GM18867 (cell line): ENCODE measurements at regions not wholly inside any gene's neighbourhood (a gene's known extent, or its start where the extent isn't known, plus 50 kb on each side); places are given as distances from the start of the nearest gene placed in this dataset.

Source experiments
- ATAC-seq: cut with Tn5 transposase; IDR thresholded peaks from one replicate; pipeline ENCODE4 v1.9.1; 2021; ENCODE audit warnings: mild to moderate bottlenecking, moderate library complexity; ENCODE audit not compliant: unreplicated experiment

DNA sequence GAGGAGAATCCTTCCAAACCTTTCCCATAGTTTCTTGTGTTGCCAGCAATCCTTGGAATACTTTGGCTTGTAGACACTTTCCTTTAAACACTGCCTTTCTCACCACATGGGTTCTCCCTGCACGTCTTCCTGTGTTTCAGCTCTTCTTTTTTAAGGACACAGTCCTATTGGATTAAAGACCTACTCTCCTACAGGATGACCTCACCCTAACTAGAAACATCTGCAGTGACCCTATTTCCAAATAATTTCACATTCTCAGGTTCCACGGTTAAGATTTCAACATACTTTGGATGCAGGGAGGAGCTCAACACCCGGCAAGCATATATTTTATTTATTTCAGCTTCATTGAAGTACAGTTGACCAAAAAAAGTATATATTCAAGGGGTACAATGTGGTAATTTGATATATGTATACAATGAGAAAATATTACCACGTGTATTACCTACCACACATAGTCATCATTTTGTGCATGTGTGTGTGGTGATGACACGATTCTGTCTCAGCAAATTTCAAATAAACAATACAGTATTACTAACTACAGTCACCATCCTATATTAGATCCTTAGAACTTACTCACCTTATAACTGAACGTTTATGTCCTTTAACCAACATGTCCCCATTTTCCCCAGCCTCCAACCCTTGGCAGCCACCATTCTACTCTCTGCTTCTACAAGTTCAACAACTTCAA lies 745.0 kb downstream of the CBLN2 start:
- ATAC-seq = no peak

DNA sequence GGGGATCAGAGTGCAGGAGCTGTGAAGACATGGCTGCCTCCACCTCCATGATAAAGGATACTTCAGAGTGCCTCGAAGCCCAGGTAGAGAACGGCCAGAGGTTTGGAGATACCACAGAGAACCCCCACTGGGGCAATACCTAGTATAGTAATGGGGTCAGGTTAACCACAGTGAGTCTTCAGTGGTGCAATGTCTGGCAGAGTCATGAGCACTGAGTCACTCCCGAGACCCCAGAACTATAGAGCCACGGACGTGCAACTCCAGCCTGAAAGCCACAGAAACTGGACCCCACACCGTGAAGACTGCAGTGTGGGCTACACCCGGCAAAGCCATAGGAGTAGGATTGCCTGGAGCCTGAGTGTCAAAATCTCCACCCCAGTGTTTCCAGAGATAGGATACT lies 746.6 kb downstream of the CBLN2 start:
- no peak for ATAC-seq

DNA sequence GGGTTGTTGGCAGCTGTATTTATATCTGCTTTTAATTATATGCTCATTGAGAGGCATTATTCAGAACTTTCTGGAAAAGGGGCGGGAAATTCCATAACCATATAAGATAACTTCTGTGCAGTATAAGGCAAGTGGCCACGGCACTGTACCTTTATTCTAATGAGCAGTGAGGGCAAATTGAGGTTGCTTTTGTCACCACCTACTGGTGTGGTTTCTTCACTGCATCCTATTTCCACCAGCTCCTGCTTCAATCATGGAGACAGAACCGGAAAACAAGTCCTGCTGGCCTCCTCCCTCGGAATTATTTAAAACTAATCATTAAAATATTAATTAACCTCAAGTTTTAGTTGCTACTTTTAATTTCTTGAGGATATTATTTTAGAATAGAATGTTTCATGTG lies 759.4 kb downstream of the CBLN2 start:
- peak; percentile 69 for ATAC-seq

DNA sequence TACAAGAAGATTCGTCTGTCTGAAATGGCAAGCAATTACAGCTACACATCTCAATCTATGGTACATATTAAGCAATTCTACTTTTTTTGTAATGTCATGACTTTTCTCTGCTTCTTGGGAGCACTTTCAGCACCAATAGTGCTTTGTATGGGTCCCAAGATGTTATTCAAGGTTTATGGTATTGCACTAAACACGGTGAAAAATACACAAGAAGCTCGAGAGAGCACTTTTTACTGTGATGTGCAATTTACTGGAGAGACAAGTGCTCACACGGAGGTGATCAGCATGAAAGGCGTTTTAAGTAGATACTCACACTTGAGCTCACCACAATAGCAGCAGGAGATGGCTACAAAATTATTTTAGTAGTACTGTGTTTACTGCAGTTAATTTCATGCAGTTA lies 783.6 kb downstream of the CBLN2 start:
- ATAC-seq = no peak

DNA sequence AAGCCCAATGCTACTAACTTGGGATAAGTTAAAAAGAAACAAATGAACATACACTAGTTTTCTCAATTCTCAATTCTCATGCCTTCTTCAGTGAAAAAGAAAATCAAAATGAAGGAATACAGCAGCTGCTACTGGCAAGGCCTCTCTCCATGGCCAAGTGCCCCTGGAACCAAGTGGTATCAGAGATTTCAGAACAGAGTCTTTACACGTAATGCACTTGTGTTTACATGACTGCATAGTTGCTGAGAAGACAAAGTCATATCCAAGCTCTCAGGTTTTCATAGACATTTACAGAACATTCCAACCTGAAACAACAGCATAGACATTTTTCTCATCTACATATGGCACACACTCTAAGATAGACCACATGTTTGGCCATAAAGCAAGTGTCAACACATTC lies 789.9 kb downstream of the CBLN2 start:
- no peak for ATAC-seq

DNA sequence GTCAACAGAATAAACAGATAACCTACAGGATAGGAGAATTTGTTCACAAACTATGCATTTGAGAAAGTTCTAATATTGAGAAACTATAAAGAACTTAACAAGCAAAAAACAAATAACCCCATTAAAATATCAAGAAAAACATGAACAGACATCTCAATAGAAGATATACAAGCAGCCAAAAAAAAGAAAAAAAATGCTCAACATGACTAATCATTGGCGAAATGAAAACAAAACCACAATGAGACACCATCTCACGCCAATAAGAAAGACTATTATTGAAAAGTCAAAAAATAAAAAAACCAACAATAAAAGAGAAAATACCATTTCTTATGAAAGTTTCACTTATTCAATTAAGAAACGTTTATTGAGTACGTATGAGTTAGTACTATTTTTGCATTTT lies 800.5 kb downstream of the CBLN2 start:
- no peak for ATAC-seq

DNA sequence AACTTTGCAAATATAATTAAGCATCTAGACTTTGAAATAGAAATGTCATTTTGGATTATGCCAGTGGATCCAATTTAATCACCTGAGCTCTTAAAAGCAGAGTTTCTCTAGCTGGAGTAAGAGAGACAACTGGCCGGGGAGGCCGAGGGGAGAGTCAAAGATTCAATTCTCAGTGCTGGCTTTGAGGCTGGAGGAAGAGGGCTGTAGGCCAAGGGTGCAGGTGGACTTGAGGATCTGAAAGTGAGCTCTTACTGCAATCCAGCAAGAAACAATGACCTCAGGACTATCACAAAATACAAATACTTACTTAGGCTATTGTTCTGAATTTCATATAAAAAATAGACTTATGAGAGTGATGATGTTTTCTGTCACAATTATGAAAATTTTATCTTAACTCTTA lies 814.5 kb downstream of the CBLN2 start:
- no peak for ATAC-seq

DNA sequence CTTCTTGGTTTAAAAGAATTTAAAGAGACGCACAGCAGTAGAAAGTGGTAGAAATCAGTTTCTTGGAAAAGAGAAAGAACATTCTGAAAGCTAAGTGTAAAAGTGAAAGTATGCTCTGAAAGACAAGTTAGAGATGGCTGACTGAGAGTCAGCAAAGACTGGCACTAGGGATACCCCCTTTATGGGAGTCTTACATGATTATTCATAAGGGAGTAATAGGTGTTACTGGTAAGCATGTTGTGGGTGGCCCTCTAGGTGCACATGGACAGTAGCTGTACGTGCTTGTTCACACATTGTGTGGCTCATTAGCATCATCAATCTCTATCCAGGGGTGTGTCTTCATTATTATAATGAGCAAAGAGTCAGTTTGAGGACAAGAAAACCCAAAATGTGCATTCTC lies 816.2 kb downstream of the CBLN2 start:
- no peak for ATAC-seq

DNA sequence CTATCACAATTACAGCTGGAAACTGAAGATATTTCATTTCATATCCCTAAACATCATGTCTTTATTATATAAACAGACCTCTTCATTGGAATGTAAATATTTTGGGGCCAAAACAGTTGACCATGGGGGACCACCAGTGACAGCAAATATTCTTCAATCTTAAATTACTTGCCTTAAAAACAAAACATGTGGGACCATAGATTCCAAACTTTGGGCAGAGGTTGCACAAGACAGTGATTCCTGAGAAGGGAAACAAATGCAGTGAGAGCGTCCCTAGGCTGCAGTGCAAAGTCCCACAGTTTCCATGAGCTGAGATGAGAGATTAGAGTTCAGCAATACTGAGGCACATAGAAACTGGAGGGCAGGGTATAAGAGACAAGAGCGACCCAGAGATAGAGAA lies 818.9 kb downstream of the CBLN2 start:
- ATAC-seq = no peak

DNA sequence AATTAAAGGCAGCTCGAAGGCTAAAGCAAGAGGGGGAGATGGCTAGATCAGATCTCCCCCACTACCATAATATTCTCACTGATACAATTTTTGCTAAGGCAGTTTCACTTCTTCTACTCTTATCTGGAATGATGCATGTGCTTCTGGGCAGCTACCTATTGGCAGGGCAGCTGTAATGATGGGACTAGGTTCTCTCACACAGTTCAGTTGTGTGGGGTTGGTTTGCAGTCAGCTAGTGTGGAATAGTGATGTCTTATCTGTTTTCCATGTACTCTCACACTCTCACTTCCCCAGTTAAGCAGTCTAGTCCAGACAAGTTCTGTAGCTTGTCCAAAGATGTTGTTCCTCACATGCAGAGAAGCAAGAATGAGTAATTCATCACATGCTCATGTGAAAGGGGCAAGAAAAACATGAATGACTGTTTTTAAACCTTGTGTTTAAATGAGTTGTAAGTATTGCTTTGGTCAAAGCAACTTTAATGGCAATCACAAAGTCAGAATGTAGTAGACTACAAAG lies 836.1 kb downstream of the CBLN2 start:
- no peak for ATAC-seq

DNA sequence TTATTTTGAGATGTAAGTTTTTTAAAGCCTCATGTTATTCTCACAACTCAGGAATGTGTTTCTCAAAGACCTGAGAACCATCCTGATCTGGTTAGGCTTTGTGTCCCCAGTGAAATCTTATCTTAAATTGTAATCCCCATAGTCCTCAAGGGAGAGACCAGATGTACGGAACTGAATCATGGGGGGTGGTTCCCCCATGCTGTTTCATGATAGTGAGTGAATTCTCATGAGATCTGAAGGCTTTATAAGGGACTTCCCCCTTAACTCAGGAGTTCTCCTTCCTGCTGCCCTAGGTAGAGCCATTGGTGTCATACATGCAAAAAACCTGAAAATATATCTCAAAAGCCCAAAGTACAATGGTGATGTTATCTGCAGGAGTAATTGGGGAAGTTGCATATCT lies 836.7 kb downstream of the CBLN2 start:
- no peak for ATAC-seq

DNA sequence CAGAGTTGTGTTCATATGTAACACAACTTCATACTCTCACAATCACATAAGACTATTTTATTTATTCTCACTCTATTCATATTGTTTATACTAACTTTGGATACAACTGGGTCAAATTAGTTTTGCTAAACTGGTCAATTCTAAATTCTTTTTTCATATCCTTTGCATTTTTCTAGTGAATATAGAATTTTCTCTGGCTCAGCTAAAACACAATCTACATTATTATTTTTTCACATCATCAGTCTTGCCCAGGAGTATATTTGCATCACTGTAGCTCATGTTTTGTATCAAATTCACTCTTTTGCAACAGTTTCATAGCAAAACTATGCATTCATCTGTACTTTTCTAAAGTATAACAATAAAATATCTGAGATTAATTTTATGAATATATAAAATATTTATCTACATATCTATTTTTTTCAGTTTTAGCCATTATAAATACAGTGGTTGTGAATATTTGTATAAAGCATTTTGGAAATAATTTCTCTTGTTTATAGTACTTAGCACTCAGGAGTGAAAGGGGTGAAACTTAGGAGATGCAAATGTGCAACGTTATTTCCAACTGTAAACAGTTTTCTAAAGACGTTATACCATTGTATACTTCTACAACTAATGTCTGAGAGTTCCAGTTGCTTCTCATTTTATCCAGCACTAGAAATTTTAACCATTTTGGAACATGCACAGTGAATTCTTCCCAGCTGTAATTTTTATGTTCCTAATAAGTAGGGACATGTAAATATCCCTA lies 854.6 kb downstream of the CBLN2 start:
- ATAC-seq = no peak

DNA sequence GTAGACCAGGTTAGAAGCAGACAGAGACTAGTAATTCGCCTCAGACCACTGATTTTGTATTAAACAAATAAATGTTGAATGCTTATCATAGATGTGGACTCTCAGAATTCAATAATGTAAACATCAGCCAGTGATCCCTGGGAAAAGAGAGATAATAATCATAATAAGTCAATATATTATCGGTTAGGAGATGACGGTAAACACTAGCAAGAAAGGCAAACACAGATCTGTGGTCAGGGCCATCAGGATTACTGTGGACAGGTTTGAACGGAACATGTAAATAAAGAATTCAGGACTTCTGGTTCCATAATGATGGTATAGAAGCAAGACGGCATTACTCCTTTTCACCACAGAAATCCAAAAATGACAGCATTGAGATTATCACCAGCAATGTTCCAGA lies 861.6 kb downstream of the CBLN2 start:
- ATAC-seq = no peak

DNA sequence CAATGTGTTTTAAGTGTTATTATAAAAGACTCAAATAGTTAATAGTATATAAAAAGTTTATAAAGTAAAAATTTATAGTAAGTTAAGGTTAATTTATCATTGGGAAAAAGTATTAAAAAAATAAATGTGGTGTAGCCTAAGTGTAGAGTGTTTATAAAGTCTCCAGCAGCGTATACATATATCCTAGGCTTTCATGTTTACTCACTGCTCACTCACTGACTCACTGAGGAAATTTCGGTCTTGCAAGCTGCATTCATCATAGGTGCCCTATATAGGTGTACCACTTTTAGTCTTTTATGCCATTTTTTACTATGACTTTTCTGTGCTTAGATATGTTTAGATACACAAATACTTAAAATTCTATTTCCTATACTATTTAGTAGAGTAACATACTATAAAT lies 866.0 kb downstream of the CBLN2 start:
- ATAC-seq = no peak

DNA sequence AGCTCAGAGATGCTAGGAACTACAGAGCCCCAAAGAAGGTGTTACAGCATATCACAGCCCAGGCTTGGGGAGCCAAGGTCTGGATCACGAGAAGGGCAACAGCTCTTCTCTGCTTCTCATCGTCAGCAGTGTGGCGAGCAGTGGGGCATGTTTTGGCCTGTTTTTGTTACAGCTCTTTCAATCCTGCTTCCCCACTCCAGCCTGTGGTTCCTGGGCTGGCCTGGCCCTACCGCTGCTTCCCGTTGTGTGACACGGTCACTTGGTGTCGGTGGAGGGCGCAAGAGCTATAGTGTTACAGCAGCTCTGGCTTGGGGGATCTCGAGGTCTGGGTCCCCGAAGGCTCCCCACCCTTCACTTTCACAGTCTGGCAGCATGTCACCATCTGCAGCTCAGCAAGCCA lies 870.2 kb downstream of the CBLN2 start:
- no peak for ATAC-seq

DNA sequence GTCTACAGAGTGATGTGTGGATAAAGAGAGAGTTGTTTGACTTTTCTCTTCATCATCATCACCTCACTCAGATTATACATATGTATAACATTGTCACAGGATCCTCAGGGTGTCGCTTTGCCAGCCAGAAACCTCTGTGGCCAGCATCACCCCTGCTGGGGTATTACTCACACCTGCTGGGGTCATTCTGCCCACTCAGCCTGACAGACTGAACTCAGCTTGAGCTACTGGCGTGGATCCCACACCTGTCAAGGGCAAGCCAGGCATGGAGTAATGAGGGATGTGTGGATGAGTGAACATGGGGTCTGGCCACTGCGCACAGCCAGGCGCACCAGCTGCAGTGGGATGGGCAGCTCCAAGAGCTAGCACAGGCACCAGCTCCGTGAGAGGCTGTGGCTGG lies 870.6 kb downstream of the CBLN2 start:
- ATAC-seq = no peak

DNA sequence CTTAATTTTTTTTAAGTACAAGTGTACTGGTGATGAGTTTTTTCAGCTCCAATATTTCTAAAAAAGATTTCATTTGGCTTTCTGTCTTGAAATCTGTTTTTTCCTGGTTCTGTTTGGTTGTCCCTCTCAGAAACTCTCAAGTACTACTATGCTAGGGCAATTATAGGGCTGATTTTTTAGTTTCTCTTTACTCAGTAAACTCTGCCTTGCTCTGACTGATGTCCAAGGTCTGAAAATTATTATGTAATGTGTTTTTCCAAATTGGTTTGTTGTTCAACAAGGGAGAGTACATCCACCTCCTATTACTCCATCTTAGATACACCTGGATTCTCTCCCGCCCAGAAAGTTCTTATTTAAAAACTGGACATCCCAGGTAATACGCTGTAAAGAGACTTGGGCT lies 877.7 kb downstream of the CBLN2 start:
- ATAC-seq = no peak

DNA sequence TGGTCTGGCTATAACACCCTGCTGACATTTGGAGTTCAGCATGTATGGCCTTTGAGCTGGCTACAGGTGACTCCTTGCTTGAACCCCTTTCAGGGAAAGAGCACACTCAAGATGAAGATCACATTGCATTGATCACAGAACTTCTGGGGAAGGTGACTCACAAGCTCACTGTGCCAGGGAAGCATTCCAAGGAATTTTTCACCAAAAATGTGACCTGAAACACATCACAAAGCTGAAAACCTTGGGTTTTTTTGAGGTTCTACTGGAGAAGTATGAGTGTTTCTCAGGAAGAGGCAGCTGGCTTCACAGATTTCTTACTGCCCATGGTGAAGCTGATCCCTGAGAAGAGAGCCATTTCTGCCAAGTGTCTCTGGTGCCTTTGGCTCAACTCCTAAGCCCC lies 879.0 kb downstream of the CBLN2 start:
- no peak for ATAC-seq

DNA sequence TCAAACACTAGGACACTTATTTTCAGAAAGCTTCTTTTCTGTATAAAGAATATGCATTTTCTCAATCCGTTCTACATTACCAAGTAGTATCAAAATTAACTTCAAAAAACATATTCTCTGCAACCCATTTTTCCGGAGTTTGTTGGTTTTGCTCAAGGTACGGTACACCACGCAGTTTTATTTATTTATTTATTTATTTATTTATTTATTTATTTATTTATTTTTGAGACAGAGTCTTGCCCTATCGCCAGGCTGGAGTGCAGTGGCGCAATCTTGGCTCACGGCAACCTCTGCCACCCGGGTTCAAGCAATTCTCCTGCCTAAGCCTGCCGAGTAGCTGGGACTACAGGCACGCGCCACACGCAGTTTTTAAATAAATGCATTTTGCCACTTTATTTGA lies 900.3 kb downstream of the CBLN2 start:
- no peak for ATAC-seq

DNA sequence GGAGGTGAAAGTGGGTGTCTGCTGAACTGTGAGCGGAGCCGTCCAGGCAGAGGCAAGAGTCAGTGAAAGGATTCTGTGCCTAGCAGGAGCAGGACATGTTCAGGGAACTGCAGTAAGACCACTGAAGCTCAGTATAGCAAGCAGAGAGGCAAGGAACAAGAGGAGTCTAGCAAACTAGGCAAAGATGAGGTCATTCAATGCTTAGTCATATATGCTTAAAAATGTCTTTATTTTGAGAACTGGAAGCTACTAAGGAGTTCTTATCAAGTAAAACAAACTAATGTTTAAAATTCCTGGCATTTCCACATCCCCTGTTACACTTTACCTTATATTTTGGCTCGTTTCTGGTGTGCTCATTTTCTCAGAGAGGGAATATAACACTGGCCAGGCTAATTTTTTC lies 913.4 kb downstream of the CBLN2 start:
- ATAC-seq = no peak

DNA sequence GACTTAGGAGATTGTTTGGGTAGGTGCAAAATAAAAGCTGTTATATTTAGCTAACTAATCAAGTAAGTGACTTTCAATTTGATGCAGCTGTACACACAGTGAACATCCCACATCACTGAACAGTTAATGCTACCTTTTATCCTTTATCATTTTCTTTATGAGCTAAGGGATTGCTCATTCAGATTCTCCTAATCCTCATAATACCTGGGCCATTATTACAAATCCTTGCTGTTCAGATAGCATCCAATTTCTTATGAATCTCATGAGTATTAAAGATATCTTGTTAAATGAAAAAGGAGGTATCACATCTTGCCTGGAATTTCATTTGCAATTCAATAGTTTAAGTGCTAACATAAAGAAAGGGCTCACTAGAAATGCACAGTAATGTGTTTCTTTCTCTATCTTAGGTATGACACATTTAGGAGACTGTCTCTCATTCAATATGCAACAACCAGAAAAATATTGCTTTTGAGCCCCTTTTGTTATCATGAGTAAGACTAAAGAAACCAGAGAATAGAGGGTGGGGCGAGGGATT lies 918.5 kb downstream of the CBLN2 start:
- no peak for ATAC-seq

DNA sequence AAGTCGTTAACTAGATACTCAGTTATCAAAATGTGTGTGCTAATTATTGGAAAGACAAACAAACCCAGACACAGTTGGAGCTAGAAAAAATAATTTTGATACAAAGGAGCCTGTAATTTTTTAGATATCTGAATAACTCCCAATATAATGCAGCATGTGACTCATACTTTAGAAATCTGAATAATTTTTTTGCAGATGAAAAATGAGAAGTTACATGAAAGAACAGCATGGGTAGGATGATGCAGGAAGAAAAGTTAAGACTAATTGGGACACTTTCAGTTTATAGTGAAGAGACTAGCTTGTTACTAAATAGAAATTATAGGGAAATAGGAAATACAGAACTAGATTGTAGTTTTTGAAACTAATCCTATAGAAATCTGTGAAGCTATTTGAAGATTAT lies 945.8 kb downstream of the CBLN2 start:
- no peak for ATAC-seq
